ENCODE measurements at regions not wholly inside any gene's neighbourhood (a gene's known extent, or its start where the extent isn't known, plus 50 kb on each side); places are given as distances from the start of the nearest gene placed in this dataset.

DNA sequence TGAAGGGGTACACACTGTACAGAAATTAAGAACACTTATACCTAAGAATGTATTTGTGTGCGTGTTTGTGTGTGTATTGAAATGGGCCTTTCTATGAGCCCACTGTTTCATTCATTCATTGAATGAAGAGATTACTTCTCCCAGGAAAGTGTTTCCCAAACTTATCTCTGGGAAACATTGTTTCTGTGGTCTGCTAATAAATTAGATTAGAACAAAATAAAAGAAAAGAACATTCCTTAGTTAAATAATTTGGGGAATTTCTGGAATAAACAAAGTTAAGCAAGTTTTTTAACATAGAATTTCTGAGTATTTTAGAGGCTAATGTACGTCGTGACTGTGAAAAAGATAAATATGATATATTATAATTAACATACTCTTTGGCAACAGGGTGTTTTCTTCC is 402.4 kb upstream of the CDH11 start:
- Histone ChIP-seq H3K4me3 (no peak overlapping the region), H3K36me3 (no peaks in the 10 kb centered on the region), H3K4me1 (no peaks in the 10 kb centered on the region), H3K27me3 (no peaks in the 10 kb centered on the region), H3K9me3 (no peaks in the 10 kb centered on the region), H3K27ac (no peak overlapping the region)
- no peak for DNase-seq
- TF ChIP-seq, protein P1, sequence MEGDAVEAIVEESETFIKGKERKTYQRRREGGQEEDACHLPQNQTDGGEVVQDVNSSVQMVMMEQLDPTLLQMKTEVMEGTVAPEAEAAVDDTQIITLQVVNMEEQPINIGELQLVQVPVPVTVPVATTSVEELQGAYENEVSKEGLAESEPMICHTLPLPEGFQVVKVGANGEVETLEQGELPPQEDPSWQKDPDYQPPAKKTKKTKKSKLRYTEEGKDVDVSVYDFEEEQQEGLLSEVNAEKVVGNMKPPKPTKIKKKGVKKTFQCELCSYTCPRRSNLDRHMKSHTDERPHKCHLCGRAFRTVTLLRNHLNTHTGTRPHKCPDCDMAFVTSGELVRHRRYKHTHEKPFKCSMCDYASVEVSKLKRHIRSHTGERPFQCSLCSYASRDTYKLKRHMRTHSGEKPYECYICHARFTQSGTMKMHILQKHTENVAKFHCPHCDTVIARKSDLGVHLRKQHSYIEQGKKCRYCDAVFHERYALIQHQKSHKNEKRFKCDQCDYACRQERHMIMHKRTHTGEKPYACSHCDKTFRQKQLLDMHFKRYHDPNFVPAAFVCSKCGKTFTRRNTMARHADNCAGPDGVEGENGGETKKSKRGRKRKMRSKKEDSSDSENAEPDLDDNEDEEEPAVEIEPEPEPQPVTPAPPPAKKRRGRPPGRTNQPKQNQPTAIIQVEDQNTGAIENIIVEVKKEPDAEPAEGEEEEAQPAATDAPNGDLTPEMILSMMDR (IDR thresholded peaks at IDR 0.05), result no peak
- TF ChIP-seq POLR2A (IDR thresholded peaks at IDR 0.05), result no peak

DNA sequence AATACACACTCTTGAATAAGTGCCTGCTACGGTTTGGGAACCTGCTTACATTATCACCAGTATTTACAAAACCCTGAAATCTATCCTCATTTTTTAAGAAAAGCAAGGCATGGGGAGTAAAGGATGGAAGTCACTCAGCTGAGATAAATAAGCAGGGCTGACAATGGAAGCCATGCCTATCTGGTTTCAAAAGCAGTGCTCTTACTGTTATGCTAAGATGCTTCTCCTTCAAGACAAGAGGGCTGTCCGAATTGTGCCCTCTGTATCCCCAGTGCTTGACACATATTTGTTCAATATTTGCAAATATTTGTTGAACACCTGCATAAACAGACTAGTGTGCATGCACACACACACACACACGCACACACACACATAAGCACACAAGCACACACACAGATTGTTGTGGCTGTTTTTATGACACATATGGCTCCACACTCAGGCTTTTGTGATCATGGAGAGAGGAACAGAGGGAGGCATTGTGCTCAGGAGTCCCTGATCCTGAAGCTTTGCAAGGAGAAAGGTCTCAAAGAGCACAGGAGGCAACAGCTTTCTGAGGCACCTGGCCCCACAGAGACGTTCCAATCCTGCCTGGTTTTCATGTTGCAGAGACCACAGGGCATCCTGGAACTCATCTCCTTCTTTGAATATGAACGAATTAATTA is 401.6 kb upstream of the CDH11 start:
- H3K27me3 ChIP-seq, result no peaks in the 10 kb centered on the region
- no peak overlapping the region for H3K4me3 ChIP-seq
- TF ChIP-seq, protein P1 (IDR thresholded peaks at IDR 0.05), result no peak
- H3K36me3 ChIP-seq, result no peaks in the 10 kb centered on the region
- H3K4me1 ChIP-seq, result no peaks in the 10 kb centered on the region
- H3K9me3 ChIP-seq, result no peaks in the 10 kb centered on the region
- DNase-seq, result no peak
- H3K27ac ChIP-seq, result no peak overlapping the region

DNA sequence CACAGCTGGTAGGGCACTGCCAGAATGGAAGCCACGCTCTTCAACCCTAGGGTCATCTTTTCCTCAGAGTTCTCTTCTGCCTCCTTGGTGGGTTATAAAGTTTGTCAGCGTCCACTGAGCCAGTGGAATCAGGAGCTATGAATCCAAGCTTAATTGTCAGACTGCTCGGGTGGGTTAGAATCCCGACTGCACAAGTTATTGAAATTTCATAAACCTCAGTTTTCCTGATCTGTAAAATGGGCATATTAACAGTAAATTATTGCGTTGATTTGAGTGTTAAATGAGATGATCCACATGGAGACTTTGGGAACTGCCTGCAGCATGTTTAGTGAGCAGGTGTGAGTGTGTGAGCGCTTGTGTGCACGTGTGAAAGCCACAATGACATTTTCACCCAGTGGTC is 400.5 kb upstream of the CDH11 start:
- TF ChIP-seq POLR2A (IDR thresholded peaks at IDR 0.05), result no peak
- TF ChIP-seq, protein P1 (IDR thresholded peaks at IDR 0.05), result no peak
- H3K27me3 ChIP-seq, result no peaks in the 10 kb centered on the region
- H3K27ac ChIP-seq, result no peak overlapping the region
- H3K4me1 ChIP-seq, result no peaks in the 10 kb centered on the region
- no peak overlapping the region for H3K4me3 ChIP-seq
- H3K9me3 ChIP-seq, result no peaks in the 10 kb centered on the region
- DNase-seq, result no peak
- H3K36me3 ChIP-seq, result no peaks in the 10 kb centered on the region

DNA sequence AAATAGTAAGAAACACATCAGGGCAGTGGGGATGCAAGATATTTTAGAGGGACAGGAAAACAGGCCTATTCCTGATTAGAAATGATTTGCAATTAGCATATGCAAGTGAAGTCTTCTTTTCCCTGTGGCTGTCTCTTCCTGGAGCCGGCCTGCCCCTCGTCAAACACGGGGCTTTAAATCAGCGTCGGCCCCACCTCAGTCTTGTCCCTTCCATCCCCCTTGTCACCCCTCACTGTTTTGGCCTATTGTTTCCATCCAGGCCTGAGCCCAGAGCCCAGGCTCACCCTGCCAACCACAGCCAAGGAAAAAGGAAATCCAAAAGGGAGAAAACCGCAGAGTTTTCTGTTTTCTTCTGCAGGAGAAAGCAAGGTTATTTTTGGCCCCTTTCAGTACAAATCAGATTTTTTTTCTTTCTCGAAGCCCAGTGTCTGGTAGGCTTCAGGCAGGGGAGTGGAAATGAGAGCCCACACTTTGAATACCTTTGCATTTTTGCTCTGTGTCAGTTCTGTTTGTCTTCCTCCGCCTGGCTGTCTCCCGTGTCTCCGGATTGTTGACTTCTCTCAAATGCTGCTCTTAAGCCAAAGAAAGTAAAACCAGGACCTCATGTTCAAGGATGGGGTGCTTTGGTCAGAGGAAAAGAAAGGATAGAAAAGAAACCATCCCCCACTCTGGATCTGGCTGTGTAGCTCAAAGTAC is 399.9 kb upstream of the CDH11 start:
- H3K9me3 ChIP-seq, result no peaks in the 10 kb centered on the region
- no peak for DNase-seq
- TF ChIP-seq POLR2A (IDR thresholded peaks at IDR 0.05), result no peak
- TF ChIP-seq, protein P1 (IDR thresholded peaks at IDR 0.05), result no peak
- H3K36me3 ChIP-seq, result no peaks in the 10 kb centered on the region
- H3K27ac ChIP-seq, result no peak overlapping the region
- H3K4me3 ChIP-seq, result no peak overlapping the region
- no peaks in the 10 kb centered on the region for H3K4me1 ChIP-seq
- no peaks in the 10 kb centered on the region for H3K27me3 ChIP-seq

DNA sequence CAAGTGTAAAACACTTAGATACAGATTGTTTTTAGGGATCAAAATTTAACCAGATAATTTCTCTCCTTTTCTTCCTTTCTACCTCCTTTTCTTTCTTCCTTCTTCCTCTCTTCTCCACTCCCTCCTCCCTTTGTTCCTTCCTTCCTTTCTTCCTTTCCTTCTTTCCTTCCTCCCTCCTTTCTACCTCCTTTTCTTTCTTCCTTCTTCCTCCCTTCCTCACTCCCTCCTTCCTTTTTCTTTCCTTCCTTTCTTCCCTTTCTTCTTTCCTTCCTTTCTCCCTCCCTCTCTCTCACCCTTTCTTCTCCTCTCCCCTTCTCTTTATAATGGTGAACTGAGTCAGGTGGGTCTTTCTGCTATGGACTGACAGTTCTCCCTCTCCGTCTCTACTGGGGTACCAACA is 397.5 kb upstream of the CDH11 start:
- TF ChIP-seq POLR2A (IDR thresholded peaks at IDR 0.05), result no peak
- TF ChIP-seq, protein P1 (IDR thresholded peaks at IDR 0.05), result no peak
- Histone ChIP-seq H3K36me3 (no peaks in the 10 kb centered on the region), H3K9me3 (no peaks in the 10 kb centered on the region), H3K4me3 (no peak overlapping the region), H3K27me3 (no peaks in the 10 kb centered on the region), H3K4me1 (no peaks in the 10 kb centered on the region), H3K27ac (no peak overlapping the region)
- no peak for DNase-seq

All from Peyer's patch (tissue), 4 donors.